ENCODE measurements at regions not wholly inside any gene's neighbourhood (a gene's known extent, or its start where the extent isn't known, plus 50 kb on each side); places are given as distances from the start of the nearest gene placed in this dataset.

DNA sequence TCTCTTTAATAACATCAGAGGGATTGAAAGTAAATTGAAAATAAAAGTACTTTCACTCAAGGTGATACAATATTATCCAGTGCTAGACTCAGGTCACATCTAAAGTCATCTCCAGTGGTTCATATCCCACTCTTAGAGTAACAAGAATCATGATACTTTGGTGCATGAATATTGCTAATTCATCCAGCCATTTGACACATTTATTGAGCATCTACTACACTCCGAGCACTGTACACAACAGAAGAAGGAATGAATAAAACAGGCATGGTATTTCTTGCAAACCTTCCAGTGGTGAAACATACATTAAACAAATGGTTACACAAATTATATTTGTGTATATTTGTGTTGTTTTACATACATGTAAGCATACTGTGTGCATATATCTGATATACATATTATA, 116.0 kb upstream of the TMCC3 start:
- H3K27me3 ChIP-seq = no peaks in the 10 kb centered on the region
- intact Hi-C loops (cut with DNase I) = loop anchor here (10.0 kb wide), 2 partner anchors 112 to 222 kb away; partner anchors contain the start of gene TMCC3
- H3K27ac ChIP-seq (replicated peaks in 1 of 4) = no peak overlapping the region
- DNase-seq (ENCODE audit: extremely low spot score) = no peak
- H3K4me1 ChIP-seq = peaks cover 5 to 70% (median 39%) of the 10 kb centered on the region in 4 donors
- WGBS = 100% methylated on average over 1 of the region's 1 CpG
- H3K36me3 ChIP-seq = no peaks in the 10 kb centered on the region
- TF ChIP-seq POLR2A (IDR thresholded peaks at IDR 0.05; ENCODE audit: low read depth) (no peak), EP300 (IDR thresholded peaks at IDR 0.05) (no peak), POLR2AphosphoS5 (IDR thresholded peaks at IDR 0.05) (no peak)
- TF ChIP-seq, protein P1, sequence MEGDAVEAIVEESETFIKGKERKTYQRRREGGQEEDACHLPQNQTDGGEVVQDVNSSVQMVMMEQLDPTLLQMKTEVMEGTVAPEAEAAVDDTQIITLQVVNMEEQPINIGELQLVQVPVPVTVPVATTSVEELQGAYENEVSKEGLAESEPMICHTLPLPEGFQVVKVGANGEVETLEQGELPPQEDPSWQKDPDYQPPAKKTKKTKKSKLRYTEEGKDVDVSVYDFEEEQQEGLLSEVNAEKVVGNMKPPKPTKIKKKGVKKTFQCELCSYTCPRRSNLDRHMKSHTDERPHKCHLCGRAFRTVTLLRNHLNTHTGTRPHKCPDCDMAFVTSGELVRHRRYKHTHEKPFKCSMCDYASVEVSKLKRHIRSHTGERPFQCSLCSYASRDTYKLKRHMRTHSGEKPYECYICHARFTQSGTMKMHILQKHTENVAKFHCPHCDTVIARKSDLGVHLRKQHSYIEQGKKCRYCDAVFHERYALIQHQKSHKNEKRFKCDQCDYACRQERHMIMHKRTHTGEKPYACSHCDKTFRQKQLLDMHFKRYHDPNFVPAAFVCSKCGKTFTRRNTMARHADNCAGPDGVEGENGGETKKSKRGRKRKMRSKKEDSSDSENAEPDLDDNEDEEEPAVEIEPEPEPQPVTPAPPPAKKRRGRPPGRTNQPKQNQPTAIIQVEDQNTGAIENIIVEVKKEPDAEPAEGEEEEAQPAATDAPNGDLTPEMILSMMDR (IDR thresholded peaks at IDR 0.05) = no peak
- H3K4me3 ChIP-seq = no peak overlapping the region
- H3K9me3 ChIP-seq = no peaks in the 10 kb centered on the region

DNA sequence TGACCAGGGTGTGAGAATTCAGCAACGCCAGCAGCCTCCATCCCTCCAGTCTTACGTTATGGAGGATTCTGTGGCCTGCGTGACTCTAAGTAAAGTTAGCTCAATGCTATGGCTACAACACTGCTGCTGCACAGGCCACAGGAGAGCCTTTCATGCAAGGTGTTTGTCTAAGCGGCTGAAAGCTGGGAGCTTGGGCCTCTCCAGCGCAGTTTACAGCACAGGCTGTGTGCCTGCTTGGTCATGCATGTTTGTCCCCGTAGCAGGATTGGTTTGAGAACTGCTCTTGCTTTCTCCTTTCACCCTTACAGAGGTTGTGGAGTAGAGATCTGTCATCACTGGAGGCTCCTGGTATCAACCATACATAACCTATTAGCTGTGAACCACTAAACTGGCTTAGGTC, 113.1 kb upstream of the TMCC3 start:
- H3K36me3 ChIP-seq = no peaks in the 10 kb centered on the region
- H3K4me3 ChIP-seq = no peak overlapping the region
- DNase-seq (ENCODE audit: extremely low spot score) = no peak
- TF ChIP-seq EP300 (IDR thresholded peaks at IDR 0.05) = no peak
- no peak for TF ChIP-seq POLR2A (IDR thresholded peaks at IDR 0.05; ENCODE audit: low read depth)
- TF ChIP-seq POLR2AphosphoS5 (IDR thresholded peaks at IDR 0.05) = no peak
- TF ChIP-seq, protein P1 (IDR thresholded peaks at IDR 0.05) = no peak
- no peak overlapping the region for H3K27ac ChIP-seq (replicated peaks in 1 of 4)
- H3K9me3 ChIP-seq = no peaks in the 10 kb centered on the region
- H3K27me3 ChIP-seq = no peaks in the 10 kb centered on the region
- H3K4me1 ChIP-seq = peaks cover 0 to 42% (median 18%) of the 10 kb centered on the region in 4 donors
- intact Hi-C loops (cut with DNase I) = loop anchor here (10.0 kb wide), 2 partner anchors 109 to 219 kb away; partner anchors contain the start of gene TMCC3
- WGBS = 96% methylated on average over 6 of the region's 6 CpGs

DNA sequence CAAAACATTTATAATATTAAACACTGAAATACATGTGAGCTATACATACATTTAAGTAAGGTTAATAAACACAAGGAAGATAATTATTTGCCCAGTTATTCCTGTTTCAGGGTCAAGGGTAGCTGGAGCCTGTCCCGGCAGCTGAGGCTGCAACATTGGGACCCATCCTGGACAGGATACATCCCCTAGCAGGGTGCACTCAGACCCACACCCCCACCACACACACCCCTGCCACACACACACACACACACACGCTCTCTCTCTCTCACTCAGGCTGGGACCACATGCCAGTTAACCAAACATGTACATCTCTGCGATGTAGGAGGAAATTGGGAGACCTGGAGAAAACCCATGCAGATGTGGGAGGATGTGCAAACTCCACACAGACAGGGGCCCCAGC, 112.6 kb upstream of the TMCC3 start:
- Histone ChIP-seq H3K27ac (replicated peaks in 1 of 4) (no peak overlapping the region), H3K27me3 (no peaks in the 10 kb centered on the region), H3K36me3 (no peaks in the 10 kb centered on the region), H3K9me3 (no peaks in the 10 kb centered on the region), H3K4me3 (no peak overlapping the region), H3K4me1 (peaks cover 0 to 36% (median 13%) of the 10 kb centered on the region in 4 donors)
- 94% methylated on average over 3 of the region's 3 CpGs for WGBS
- DNase-seq (ENCODE audit: extremely low spot score) = no peak
- intact Hi-C loops (cut with DNase I) = loop anchor here (10.0 kb wide), 2 partner anchors 108 to 218 kb away; partner anchors contain the start of gene TMCC3
- TF ChIP-seq, protein P1 (IDR thresholded peaks at IDR 0.05) = no peak
- TF ChIP-seq EP300 (IDR thresholded peaks at IDR 0.05) (no peak), POLR2AphosphoS5 (IDR thresholded peaks at IDR 0.05) (no peak), POLR2A (IDR thresholded peaks at IDR 0.05; ENCODE audit: low read depth) (no peak)

- intact Hi-C loops (cut with DNase I) = loop anchor here (10.0 kb wide), 2 partner anchors 108 to 218 kb away; partner anchors contain the start of gene TMCC3
- Histone ChIP-seq H3K4me1 (peaks cover 0 to 31% (median 11%) of the 10 kb centered on the region in 4 donors), H3K27ac (replicated peaks in 1 of 4) (no peak overlapping the region), H3K27me3 (no peaks in the 10 kb centered on the region), H3K36me3 (no peaks in the 10 kb centered on the region), H3K4me3 (no peak overlapping the region), H3K9me3 (no peaks in the 10 kb centered on the region)
- WGBS = 66% methylated on average over 4 of the region's 4 CpGs
- DNase-seq (ENCODE audit: extremely low spot score) = no peak
- TF ChIP-seq POLR2A (IDR thresholded peaks at IDR 0.05; ENCODE audit: low read depth) = no peak
Observed at GRCh38 chr12:94762259-94762942, 112.0 kb upstream of the TMCC3 start.

DNA sequence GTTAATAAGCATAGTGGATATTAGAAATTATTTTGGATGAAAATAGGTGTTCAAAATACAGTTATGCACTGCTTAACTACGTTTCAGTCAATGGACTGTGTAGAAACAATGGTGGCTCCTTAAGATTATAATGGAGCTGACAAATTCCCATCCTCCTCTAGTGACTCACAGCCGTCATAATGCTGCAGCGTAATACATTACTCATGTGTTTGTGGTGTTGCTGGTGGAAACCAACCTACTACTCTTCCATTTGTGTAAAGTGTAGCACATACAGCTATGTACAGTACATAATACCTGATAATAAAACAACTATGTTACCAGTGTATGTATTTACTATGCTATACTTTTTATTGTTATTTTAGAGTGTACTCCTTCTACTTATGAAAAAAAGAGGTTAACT, 111.2 kb upstream of the TMCC3 start:
- no peaks in the 10 kb centered on the region for H3K9me3 ChIP-seq
- no peak overlapping the region for H3K4me3 ChIP-seq
- intact Hi-C loops (cut with DNase I) = loop anchor here (10.0 kb wide), 2 partner anchors 107 to 217 kb away; partner anchors contain the start of gene TMCC3
- DNase-seq (ENCODE audit: extremely low spot score) = no peak
- 67% methylated on average over 3 of the region's 3 CpGs for WGBS
- H3K27ac ChIP-seq (replicated peaks in 1 of 4) = no peak overlapping the region
- H3K36me3 ChIP-seq = no peaks in the 10 kb centered on the region
- TF ChIP-seq POLR2A (IDR thresholded peaks at IDR 0.05; ENCODE audit: low read depth) (no peak), POLR2AphosphoS5 (IDR thresholded peaks at IDR 0.05) (no peak)
- TF ChIP-seq, protein P1 (IDR thresholded peaks at IDR 0.05) = no peak
- H3K27me3 ChIP-seq = no peaks in the 10 kb centered on the region
- H3K4me1 ChIP-seq = peaks cover 0 to 30% (median 13%) of the 10 kb centered on the region in 4 donors

All from esophagus muscularis mucosa (tissue), 4 donors.